ENCODE measurements at regions not wholly inside any gene's neighbourhood (a gene's known extent, or its start where the extent isn't known, plus 50 kb on each side); places are given as distances from the start of the nearest gene placed in this dataset.

DNA sequence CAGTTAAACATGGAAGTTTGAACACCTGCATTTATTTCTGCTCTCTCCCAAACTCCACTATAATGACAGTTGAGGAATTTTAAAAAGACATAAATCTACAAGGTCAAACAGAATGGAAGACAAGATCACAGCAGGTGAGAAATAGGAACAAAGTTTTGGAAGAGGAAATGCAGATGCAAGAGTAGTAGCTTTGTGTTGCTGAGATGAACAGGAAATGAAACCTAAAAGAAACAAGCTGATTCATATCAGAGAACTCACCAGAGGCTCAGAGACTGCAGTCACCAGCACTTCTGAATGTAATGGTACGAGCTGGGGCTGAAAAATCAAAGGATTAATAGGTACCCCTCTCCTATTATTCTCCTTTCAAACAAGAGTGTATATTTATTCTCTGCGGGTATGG, 459.9 kb downstream of the RAP2B start:
- TF ChIP-seq, protein P1, sequence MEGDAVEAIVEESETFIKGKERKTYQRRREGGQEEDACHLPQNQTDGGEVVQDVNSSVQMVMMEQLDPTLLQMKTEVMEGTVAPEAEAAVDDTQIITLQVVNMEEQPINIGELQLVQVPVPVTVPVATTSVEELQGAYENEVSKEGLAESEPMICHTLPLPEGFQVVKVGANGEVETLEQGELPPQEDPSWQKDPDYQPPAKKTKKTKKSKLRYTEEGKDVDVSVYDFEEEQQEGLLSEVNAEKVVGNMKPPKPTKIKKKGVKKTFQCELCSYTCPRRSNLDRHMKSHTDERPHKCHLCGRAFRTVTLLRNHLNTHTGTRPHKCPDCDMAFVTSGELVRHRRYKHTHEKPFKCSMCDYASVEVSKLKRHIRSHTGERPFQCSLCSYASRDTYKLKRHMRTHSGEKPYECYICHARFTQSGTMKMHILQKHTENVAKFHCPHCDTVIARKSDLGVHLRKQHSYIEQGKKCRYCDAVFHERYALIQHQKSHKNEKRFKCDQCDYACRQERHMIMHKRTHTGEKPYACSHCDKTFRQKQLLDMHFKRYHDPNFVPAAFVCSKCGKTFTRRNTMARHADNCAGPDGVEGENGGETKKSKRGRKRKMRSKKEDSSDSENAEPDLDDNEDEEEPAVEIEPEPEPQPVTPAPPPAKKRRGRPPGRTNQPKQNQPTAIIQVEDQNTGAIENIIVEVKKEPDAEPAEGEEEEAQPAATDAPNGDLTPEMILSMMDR (IDR thresholded peaks at IDR 0.05): no peak
- no peak for TF ChIP-seq EZH2 (IDR thresholded peaks at IDR 0.05; ENCODE audit: borderline replicate concordance, insufficient read depth, low read depth, low read length, poor library complexity, severe bottlenecking)
